GM10266 (cell line): ENCODE measurements at regions not wholly inside any gene's neighbourhood (a gene's known extent, or its start where the extent isn't known, plus 50 kb on each side); places are given as distances from the start of the nearest gene placed in this dataset.

Experiments used
- DNase-seq: peaks from one replicate; pipeline ENCODE4 v3.0.0; 2012; ENCODE audit errors: extremely low spot score
- TF ChIP-seq, protein P1 (sequence below): IDR thresholded peaks from 2 replicates; pipeline ENCODE4 v1.5.1; 2012; ENCODE audit warnings: mild to moderate bottlenecking, low read depth; ENCODE audit not compliant: control insufficient read depth, insufficient read depth; ENCODE audit errors: missing control alignments

DNA sequence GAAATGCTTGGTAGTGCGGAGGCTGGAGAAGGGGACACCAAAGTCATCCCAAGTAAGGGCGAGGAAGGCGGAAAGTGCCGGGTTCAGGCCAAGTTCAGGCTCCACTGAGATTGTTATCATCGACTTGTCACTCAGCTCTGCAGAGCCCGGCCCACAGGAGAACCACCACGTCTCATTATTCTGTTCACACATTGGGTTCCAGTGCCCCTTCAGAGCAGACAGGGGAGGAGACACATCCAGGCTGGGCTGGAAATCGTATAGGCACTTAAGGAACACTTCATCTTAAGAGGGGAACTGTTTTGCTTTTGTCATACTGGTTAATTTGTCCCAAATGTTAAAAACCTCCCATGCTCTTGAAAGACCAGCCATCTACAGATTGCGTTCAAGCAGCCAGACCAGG is 118.3 kb upstream of the ADAMTS18 start:
- DNase-seq: no peak
- TF ChIP-seq, protein P1, sequence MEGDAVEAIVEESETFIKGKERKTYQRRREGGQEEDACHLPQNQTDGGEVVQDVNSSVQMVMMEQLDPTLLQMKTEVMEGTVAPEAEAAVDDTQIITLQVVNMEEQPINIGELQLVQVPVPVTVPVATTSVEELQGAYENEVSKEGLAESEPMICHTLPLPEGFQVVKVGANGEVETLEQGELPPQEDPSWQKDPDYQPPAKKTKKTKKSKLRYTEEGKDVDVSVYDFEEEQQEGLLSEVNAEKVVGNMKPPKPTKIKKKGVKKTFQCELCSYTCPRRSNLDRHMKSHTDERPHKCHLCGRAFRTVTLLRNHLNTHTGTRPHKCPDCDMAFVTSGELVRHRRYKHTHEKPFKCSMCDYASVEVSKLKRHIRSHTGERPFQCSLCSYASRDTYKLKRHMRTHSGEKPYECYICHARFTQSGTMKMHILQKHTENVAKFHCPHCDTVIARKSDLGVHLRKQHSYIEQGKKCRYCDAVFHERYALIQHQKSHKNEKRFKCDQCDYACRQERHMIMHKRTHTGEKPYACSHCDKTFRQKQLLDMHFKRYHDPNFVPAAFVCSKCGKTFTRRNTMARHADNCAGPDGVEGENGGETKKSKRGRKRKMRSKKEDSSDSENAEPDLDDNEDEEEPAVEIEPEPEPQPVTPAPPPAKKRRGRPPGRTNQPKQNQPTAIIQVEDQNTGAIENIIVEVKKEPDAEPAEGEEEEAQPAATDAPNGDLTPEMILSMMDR: no peak

DNA sequence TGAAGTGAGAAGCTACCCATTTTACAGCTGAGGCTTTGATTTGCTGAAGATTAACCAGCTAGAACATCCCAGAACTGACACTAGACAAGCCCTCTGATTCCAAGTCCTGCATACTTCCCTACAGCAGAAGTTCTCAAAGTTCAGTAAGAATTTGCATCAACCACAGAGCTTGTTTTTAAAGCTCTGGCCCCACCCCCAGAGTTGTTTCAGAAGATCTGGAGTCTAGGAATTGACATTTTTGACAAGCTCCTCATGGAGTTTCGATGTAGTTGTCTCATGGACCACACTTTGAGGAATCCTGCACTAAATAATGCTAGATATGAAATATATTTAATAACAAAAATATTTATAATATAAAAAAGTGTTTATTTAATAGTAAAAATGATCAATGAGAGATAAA is 120.3 kb upstream of the ADAMTS18 start:
- TF ChIP-seq, protein P1: no peak
- DNase-seq: no peak

DNA sequence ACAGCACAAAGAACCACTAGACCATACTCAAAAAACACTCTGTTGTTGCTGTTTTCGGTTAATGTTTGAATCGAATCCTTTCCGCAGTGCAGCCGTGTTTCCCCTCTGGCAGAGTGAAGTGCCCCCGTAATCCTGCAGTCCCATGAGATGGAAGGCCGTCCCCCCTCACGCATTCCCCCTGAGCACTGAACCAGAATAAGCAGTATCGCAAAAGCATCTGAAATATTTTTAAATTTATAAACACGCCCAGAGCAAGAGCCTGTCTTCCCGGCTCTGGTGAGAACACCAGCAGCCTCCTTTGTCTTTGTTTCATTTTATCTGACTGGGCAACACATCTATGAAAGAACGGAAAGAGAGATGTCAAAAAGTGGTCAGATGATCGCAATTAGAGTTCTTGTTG is 121.0 kb upstream of the ADAMTS18 start:
- TF ChIP-seq, protein P1: no peak
- no peak for DNase-seq

DNA sequence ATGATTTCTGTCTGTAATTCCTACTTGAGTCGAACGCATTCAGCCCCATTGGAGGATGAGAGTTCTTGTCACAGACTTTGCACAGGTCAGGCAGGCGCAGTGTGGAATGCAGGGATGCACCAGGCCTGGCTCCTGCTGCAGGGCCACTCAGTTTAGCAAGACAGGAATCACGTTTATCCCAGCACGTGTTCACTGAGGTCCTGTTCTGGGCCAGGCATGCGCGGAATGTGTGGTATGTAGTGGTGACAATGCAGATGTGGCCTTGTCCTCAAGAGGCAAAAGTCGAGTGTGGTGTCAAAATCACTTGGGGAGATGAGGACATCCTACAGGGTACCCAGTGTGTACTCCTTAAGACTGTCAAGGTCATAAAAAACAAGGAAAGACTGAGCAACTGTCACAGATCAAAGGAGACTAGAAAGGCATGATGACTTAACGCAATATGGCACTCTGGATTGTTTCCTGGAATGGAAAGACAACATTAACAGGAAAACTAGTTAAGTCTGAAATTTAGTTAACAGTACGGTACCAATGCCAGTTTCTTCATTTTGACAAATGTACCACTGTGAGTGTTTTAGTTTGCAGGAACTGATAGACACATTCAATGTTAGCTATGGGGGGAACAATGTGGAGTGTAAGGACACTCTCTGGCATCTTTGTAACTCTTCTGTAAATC is 121.5 kb upstream of the ADAMTS18 start:
- DNase-seq: no peak
- TF ChIP-seq, protein P1: no peak

DNA sequence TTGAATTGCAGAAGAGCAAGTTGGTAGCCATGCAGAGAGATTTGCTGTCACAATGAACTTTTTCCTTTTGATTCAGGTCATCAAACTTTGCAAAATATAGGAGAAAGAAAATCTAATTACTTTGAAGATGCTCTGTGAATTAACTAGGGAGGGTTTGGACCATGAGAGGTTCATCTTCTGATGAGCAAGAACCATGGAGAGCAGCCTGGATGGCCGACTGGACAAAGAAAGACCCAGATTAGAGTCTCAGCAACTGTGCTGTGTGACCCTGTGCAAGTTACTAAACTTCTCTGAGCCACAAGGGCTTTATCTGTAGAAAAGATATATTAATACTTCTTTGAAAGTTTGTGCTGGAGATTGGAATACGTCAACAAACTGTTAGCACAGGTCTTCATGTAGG is 122.6 kb upstream of the ADAMTS18 start:
- TF ChIP-seq, protein P1: no peak
- no peak for DNase-seq

DNA sequence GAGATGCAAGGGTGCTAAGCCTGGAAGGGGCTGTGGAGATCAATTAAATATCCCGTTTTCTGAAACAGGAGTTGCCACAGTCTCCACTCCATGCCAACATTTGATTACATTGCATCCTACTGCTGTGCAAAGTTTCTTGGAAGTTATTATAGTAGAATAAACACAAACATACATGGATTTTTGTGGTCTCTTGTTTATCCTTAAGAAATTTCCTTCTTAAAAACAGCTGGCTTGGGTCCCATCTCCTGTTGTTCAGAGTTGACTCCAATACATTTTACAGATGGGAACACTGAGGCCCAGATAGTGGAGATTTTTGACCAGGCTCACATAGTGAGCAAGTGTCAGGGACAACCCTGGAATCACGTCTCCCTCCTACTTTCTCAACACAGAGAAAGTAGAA is 124.0 kb upstream of the ADAMTS18 start:
- TF ChIP-seq, protein P1: no peak
- no peak for DNase-seq

DNA sequence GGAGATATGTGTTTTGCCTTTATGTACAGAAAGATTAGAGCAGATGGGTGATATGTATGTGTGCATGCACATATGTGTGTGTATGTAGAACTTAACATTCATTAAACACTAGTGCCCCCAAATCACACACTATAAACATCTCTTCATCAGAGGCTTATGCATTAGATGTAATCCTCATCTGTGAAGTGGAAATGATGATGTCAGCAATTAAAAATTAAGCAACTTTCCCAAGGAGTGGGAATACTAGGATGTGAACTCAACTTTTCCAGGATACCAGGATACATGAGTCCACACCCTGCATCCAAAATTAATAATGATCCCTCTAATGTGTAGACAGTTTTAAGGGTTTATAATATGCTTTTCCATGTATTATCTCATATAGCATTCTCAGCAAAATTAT is 127.7 kb upstream of the ADAMTS18 start:
- TF ChIP-seq, protein P1: no peak
- DNase-seq: no peak
